ENCODE measurements at regions not wholly inside any gene's neighbourhood (a gene's known extent, or its start where the extent isn't known, plus 50 kb on each side); places are given as distances from the start of the nearest gene placed in this dataset.

GRCh38 chr6:15131651-15132061, 114.2 kb upstream of the JARID2 start:
- no peak overlapping the region for H3K9ac ChIP-seq (ENCODE audit: low read length)
- no peak overlapping the region for H3K4me3 ChIP-seq (ENCODE audit: low read length)
- no peaks in the 10 kb centered on the region for H3K27me3 ChIP-seq (replicated peaks; ENCODE audit: insufficient read depth, low read length)
- no peaks in the 10 kb centered on the region for H3K9me3 ChIP-seq (replicated peaks; ENCODE audit: insufficient read depth, low read length)
- H3K79me2 ChIP-seq (ENCODE audit: low read length): no peaks in the 10 kb centered on the region
- no peak overlapping the region for H3K4me2 ChIP-seq (ENCODE audit: low read depth, low read length)
- H2AFZ ChIP-seq (ENCODE audit: low read length): no peak overlapping the region
- H3F3A ChIP-seq (ENCODE audit: insufficient read depth, low read length): no peaks in the 10 kb centered on the region
- H3K4me1 ChIP-seq (ENCODE audit: low read length): no peaks in the 10 kb centered on the region
- H4K20me1 ChIP-seq (ENCODE audit: insufficient read depth, low read length): no peaks in the 10 kb centered on the region
- H3K9me2 ChIP-seq (replicated peaks; ENCODE audit: insufficient read depth, low read length): no peaks in the 10 kb centered on the region
- H3K27ac ChIP-seq (ENCODE audit: low read length): no peak overlapping the region
- no peak for DNase-seq
- TF ChIP-seq EZH2phosphoT487 (IDR thresholded peaks at IDR 0.05; ENCODE audit: low read length) (no peak), EZH2 (optimal IDR thresholded peaks at IDR 0.05; ENCODE audit: low read depth, low read length) (no peak), CTCF (IDR thresholded peaks at IDR 0.05; ENCODE audit: low read length) (no peak)
- H3K36me3 ChIP-seq (replicated peaks; ENCODE audit: insufficient read depth, low read length): no peaks in the 10 kb centered on the region

- Histone ChIP-seq H3F3A (ENCODE audit: insufficient read depth, low read length) (no peaks in the 10 kb centered on the region), H3K4me2 (ENCODE audit: low read depth, low read length) (no peak overlapping the region), H3K9me3 (replicated peaks; ENCODE audit: insufficient read depth, low read length) (no peaks in the 10 kb centered on the region), H3K27ac (ENCODE audit: low read length) (no peak overlapping the region), H3K4me1 (ENCODE audit: low read length) (no peaks in the 10 kb centered on the region), H4K20me1 (ENCODE audit: insufficient read depth, low read length) (no peaks in the 10 kb centered on the region), H2AFZ (ENCODE audit: low read length) (no peak overlapping the region), H3K79me2 (ENCODE audit: low read length) (no peaks in the 10 kb centered on the region), H3K36me3 (replicated peaks; ENCODE audit: insufficient read depth, low read length) (no peaks in the 10 kb centered on the region), H3K9ac (ENCODE audit: low read length) (no peak overlapping the region), H3K4me3 (ENCODE audit: low read length) (no peak overlapping the region), H3K9me2 (replicated peaks; ENCODE audit: insufficient read depth, low read length) (no peaks in the 10 kb centered on the region), H3K27me3 (replicated peaks; ENCODE audit: insufficient read depth, low read length) (no peaks in the 10 kb centered on the region)
- DNase-seq: no peak
- TF ChIP-seq CTCF (IDR thresholded peaks at IDR 0.05; ENCODE audit: low read length): no peak
- TF ChIP-seq EZH2phosphoT487 (IDR thresholded peaks at IDR 0.05; ENCODE audit: low read length): no peak
- TF ChIP-seq EZH2 (optimal IDR thresholded peaks at IDR 0.05; ENCODE audit: low read depth, low read length): no peak
Measured at GRCh38 chr6:15132167-15132566, 113.7 kb upstream of the JARID2 start.

GRCh38 chr6:15132854-15133670, 112.8 kb upstream of the JARID2 start:
- H3K9ac ChIP-seq (ENCODE audit: low read length): no peak overlapping the region

More at GRCh38 chr6:15132854-15133670, 112.8 kb upstream of the JARID2 start:
- no peak overlapping the region for H2AFZ ChIP-seq (ENCODE audit: low read length)
- H3K79me2 ChIP-seq (ENCODE audit: low read length): no peaks in the 10 kb centered on the region
- no peaks in the 10 kb centered on the region for H3F3A ChIP-seq (ENCODE audit: insufficient read depth, low read length)
- H3K27ac ChIP-seq (ENCODE audit: low read length): no peak overlapping the region
- H3K4me2 ChIP-seq (ENCODE audit: low read depth, low read length): no peak overlapping the region
- no peaks in the 10 kb centered on the region for H3K9me2 ChIP-seq (replicated peaks; ENCODE audit: insufficient read depth, low read length)
- no peaks in the 10 kb centered on the region for H4K20me1 ChIP-seq (ENCODE audit: insufficient read depth, low read length)
- H3K36me3 ChIP-seq (replicated peaks; ENCODE audit: insufficient read depth, low read length): no peaks in the 10 kb centered on the region
- H3K27me3 ChIP-seq (replicated peaks; ENCODE audit: insufficient read depth, low read length): no peaks in the 10 kb centered on the region
- no peaks in the 10 kb centered on the region for H3K4me1 ChIP-seq (ENCODE audit: low read length)
- H3K9me3 ChIP-seq (replicated peaks; ENCODE audit: insufficient read depth, low read length): no peaks in the 10 kb centered on the region
- H3K4me3 ChIP-seq (ENCODE audit: low read length): no peak overlapping the region
- TF ChIP-seq CTCF (IDR thresholded peaks at IDR 0.05; ENCODE audit: low read length) (no peak), EZH2phosphoT487 (IDR thresholded peaks at IDR 0.05; ENCODE audit: low read length) (no peak), EZH2 (optimal IDR thresholded peaks at IDR 0.05; ENCODE audit: low read depth, low read length) (no peak)
- DNase-seq: no peak

All from MM.1S (cell line).